H1 (cell line): ENCODE measurements at regions not wholly inside any gene's neighbourhood (a gene's known extent, or its start where the extent isn't known, plus 50 kb on each side); places are given as distances from the start of the nearest gene placed in this dataset.

Experiments used
- CHD1 ChIP-seq: IDR thresholded peaks from 2 replicates; pipeline ENCODE4 v1.6.1; 2012; ENCODE audit warnings: low read depth, low read length, improper control_type of control experiment
- EP300 ChIP-seq, 2 experiments: IDR thresholded peaks; 1 replicate in 1 of 2; 2 replicates in 1 of 2; pipeline ENCODE4 v1.6.1; 2011 to 2012; ENCODE audit warnings: low read depth in 2 of 2, low read length in 2 of 2, mild to moderate bottlenecking in 2 of 2, borderline replicate concordance in 1 of 2, inconsistent platforms in 1 of 2, moderate library complexity in 1 of 2
- GABPA ChIP-seq: IDR thresholded peaks from 2 replicates; pipeline ENCODE4 v1.6.1; 2011; ENCODE audit warnings: mild to moderate bottlenecking, low read length, moderate library complexity, borderline replicate concordance; ENCODE audit not compliant: insufficient read depth
- KDM5A ChIP-seq: fragments of 200-600 bp; IDR thresholded peaks from 2 replicates; pipeline ENCODE4 v1.7.1; 2012; ENCODE audit warnings: mild to moderate bottlenecking, low read length, inconsistent platforms, mixed read lengths
- RAD21 ChIP-seq, 2 experiments: IDR thresholded peaks in 1 of 2; conservative IDR thresholded peaks in 1 of 2; 2 replicates each; pipeline ENCODE4 v1.6.1; 2011; ENCODE audit warnings: low read depth in 2 of 2, low read length in 2 of 2, improper control_type of control experiment in 1 of 2, inconsistent platforms in 1 of 2, mild to moderate bottlenecking in 1 of 2, moderate library complexity in 1 of 2
- TAF1 ChIP-seq: IDR thresholded peaks from 2 replicates; pipeline ENCODE4 v1.6.1; 2011; ENCODE audit warnings: mild to moderate bottlenecking, low read depth, low read length
- ZNF274 ChIP-seq: IDR thresholded peaks from 2 replicates; pipeline ENCODE4 v1.7.0; 2012; ENCODE audit warnings: low read length, borderline replicate concordance; ENCODE audit errors: extremely low read depth
- TF ChIP-seq, protein P1 (sequence below): fragments of 300-600 bp; sonication (generic); IDR thresholded peaks from 2 replicates; pipeline ENCODE4 v1.7.1; 2012; ENCODE audit warnings: low read length, moderate library complexity, mild to moderate bottlenecking, inconsistent platforms; ENCODE audit not compliant: insufficient replicate concordance
- TF ChIP-seq, protein P2 (sequence below): IDR thresholded peaks from 2 replicates; pipeline ENCODE4 v1.6.1; 2011; ENCODE audit warnings: low read depth, mild to moderate bottlenecking, low read length; ENCODE audit not compliant: insufficient read depth
- TF ChIP-seq, protein P3 (sequence below): IDR thresholded peaks from 2 replicates; pipeline ENCODE4 v1.6.1; 2012; ENCODE audit warnings: inconsistent platforms

DNA sequence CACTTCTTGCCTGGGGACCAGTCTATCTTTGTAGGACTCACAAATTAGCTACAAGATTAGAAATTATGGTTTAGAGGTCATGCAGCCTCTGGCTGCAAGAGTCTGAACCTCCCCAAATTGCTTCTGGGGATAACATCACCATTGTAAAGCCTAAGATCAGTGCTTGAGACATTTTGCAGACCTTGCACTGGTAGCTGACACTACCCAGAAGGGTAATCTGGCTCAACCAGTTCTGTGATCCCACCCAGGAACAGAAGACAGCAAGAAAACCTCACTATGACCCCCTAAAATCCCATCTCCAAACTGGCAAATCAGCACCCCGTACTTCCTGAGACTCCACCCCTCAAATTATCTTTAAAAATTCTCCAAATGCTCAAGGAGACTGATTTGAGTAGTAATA lies 58.2 kb upstream of the CDK13 start (continued):
- TF ChIP-seq, protein P1, sequence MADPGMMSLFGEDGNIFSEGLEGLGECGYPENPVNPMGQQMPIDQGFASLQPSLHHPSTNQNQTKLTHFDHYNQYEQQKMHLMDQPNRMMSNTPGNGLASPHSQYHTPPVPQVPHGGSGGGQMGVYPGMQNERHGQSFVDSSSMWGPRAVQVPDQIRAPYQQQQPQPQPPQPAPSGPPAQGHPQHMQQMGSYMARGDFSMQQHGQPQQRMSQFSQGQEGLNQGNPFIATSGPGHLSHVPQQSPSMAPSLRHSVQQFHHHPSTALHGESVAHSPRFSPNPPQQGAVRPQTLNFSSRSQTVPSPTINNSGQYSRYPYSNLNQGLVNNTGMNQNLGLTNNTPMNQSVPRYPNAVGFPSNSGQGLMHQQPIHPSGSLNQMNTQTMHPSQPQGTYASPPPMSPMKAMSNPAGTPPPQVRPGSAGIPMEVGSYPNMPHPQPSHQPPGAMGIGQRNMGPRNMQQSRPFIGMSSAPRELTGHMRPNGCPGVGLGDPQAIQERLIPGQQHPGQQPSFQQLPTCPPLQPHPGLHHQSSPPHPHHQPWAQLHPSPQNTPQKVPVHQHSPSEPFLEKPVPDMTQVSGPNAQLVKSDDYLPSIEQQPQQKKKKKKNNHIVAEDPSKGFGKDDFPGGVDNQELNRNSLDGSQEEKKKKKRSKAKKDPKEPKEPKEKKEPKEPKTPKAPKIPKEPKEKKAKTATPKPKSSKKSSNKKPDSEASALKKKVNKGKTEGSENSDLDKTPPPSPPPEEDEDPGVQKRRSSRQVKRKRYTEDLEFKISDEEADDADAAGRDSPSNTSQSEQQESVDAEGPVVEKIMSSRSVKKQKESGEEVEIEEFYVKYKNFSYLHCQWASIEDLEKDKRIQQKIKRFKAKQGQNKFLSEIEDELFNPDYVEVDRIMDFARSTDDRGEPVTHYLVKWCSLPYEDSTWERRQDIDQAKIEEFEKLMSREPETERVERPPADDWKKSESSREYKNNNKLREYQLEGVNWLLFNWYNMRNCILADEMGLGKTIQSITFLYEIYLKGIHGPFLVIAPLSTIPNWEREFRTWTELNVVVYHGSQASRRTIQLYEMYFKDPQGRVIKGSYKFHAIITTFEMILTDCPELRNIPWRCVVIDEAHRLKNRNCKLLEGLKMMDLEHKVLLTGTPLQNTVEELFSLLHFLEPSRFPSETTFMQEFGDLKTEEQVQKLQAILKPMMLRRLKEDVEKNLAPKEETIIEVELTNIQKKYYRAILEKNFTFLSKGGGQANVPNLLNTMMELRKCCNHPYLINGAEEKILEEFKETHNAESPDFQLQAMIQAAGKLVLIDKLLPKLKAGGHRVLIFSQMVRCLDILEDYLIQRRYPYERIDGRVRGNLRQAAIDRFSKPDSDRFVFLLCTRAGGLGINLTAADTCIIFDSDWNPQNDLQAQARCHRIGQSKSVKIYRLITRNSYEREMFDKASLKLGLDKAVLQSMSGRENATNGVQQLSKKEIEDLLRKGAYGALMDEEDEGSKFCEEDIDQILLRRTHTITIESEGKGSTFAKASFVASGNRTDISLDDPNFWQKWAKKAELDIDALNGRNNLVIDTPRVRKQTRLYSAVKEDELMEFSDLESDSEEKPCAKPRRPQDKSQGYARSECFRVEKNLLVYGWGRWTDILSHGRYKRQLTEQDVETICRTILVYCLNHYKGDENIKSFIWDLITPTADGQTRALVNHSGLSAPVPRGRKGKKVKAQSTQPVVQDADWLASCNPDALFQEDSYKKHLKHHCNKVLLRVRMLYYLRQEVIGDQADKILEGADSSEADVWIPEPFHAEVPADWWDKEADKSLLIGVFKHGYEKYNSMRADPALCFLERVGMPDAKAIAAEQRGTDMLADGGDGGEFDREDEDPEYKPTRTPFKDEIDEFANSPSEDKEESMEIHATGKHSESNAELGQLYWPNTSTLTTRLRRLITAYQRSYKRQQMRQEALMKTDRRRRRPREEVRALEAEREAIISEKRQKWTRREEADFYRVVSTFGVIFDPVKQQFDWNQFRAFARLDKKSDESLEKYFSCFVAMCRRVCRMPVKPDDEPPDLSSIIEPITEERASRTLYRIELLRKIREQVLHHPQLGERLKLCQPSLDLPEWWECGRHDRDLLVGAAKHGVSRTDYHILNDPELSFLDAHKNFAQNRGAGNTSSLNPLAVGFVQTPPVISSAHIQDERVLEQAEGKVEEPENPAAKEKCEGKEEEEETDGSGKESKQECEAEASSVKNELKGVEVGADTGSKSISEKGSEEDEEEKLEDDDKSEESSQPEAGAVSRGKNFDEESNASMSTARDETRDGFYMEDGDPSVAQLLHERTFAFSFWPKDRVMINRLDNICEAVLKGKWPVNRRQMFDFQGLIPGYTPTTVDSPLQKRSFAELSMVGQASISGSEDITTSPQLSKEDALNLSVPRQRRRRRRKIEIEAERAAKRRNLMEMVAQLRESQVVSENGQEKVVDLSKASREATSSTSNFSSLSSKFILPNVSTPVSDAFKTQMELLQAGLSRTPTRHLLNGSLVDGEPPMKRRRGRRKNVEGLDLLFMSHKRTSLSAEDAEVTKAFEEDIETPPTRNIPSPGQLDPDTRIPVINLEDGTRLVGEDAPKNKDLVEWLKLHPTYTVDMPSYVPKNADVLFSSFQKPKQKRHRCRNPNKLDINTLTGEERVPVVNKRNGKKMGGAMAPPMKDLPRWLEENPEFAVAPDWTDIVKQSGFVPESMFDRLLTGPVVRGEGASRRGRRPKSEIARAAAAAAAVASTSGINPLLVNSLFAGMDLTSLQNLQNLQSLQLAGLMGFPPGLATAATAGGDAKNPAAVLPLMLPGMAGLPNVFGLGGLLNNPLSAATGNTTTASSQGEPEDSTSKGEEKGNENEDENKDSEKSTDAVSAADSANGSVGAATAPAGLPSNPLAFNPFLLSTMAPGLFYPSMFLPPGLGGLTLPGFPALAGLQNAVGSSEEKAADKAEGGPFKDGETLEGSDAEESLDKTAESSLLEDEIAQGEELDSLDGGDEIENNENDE, result no peak
- TF ChIP-seq KDM5A (no peak), ZNF274 (no peak), CHD1 (no peak), TAF1 (no peak), EP300 (IDR thresholded peaks at IDR 0.05; ENCODE audit: borderline replicate concordance in 1 of 2, low read depth in 2 of 2, low read length in 2 of 2) (no peak), GABPA (no peak), RAD21 (IDR thresholded peaks at IDR 0.05 in 1 of 2, conservative IDR thresholded peaks at IDR 0.05 in 1 of 2; ENCODE audit: low read depth in 2 of 2, low read length in 2 of 2) (no peak)
- TF ChIP-seq, protein P2, sequence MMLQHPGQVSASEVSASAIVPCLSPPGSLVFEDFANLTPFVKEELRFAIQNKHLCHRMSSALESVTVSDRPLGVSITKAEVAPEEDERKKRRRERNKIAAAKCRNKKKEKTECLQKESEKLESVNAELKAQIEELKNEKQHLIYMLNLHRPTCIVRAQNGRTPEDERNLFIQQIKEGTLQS, result no peak
- TF ChIP-seq, protein P3, sequence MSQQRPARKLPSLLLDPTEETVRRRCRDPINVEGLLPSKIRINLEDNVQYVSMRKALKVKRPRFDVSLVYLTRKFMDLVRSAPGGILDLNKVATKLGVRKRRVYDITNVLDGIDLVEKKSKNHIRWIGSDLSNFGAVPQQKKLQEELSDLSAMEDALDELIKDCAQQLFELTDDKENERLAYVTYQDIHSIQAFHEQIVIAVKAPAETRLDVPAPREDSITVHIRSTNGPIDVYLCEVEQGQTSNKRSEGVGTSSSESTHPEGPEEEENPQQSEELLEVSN, result no peak
